CD4-positive, alpha-beta T cell treated with Interleukin-21 for 1 hour (primary cell): ENCODE measurements at regions not wholly inside any gene's neighbourhood (a gene's known extent, or its start where the extent isn't known, plus 50 kb on each side); places are given as distances from the start of the nearest gene placed in this dataset.
"Not testable (repeated sequence)": the region's sequence is repeated elsewhere in the genome, so short reads cannot be mapped to it uniquely, and the experiment has no call there.

Experiments used
- DNase-seq: peaks from one replicate; pipeline ENCODE4 v3.0.0-alpha.2; 2020

- no peak for DNase-seq
Measured at GRCh38 chr4:60400593-60400992, 799.5 kb upstream of the ADGRL3 start.

- DNase-seq, result no peak
Measured at GRCh38 chr4:60404027-60404426, 796.1 kb upstream of the ADGRL3 start.

DNA sequence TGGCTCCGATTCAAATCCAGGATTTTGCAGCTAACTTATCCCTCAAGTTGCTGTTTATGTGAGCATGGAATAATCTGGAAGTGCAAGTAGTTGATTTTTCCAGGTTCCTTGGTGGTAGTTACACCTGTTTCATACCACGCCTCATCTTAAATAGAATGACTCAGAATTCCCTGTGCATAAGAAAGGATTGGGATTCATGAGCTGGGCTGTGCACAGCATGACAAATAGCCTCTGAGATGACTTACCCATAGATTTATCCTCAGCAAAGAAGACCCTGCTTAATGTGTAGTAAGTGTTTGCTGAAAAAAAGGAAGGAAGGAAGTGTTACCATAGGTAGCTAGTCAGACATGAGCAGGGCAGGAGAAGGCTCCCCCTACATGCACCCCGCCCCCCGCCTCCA, 777.7 kb upstream of the ADGRL3 start:
- DNase-seq, result no peak

DNA sequence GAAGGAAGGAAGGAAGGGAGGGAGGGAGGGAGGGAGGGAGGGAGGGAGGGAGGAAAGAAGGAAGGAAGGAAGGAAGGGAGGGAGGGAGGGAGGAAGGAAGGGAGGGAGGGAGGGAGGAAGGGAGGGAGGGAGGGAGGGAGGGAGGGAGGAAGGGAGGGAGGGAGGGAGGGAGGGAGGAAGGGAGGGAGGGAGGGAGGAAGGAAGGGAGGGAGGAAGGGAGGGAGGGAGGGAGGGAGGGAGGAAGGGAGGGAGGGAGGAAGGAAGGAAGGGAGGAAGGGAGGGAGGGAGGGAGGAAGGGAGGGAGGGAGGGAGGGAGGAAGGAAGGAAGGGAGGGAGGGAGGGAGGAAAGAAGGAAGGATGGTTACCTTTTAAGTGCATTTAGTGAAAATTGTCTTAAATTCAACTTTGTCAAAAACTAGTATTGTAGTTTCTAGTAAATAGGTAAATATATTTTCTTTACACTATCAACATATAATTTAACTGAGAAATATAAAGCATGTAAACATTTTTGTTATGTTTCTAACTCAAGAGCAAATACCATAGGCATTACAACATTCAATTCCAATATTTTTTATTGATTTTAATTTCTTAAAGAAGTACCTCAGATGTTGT, 776.4 kb upstream of the ADGRL3 start:
- DNase-seq, result not testable (repeated sequence)

DNA sequence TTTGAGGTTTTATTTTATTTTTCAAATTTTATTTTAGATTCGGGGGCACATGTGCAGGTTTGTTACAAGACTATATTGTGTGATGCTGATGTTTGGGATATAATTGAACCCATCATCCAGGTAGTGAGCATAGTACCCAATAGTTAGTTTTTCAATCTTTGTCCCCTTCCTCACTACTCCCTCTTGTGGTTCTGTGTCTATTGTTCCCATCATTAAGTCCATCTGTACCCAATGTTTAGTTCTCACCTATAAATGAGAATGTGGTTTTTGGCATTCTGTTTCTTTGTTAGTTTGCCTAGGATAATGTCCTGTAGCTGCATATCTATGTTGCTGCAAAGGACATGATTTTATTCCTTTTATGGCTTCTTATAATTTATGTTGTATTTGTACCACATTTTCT, 767.2 kb upstream of the ADGRL3 start:
- DNase-seq, result no peak

DNA sequence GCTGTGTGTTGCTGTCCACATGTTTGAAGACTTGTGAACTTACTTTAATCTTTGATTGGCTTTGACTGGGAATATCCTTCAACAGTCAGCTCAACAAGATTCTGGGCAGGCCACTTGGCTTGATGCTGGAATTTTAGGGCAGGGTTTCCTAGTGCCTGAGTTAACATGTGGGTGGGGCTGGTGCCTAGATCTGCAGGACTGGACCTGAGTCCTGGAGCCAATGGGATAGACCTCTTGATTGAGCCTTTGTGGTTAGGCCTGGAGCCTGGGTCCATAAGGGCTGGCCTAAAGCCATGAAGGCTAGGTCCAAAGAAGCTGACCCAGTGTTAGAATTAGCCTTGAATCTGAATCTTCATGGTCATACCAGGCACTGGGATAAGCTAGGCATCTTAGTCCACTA, 757.1 kb upstream of the ADGRL3 start:
- DNase-seq, result no peak

DNA sequence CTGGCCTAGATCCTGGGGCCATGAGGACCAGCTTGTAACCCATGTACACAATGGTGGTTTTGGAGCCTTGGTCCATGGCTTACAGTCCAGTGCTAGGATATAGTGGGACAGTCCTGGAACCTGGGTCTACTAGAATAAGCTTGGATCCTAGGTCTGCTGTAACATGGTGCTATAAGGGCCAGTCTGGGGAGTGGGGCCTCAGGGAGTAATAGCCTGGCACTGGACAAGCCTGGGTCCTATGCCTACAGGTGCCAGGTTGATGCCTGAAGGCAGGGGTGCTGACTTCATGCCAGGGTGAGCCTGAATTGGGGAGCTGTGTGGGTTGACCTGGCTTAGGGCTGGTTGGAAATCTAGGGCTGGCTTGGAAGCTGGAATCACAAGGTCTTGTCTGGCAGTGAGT, 756.3 kb upstream of the ADGRL3 start:
- DNase-seq, result no peak

- DNase-seq, result no peak
Measured at GRCh38 chr4:60450054-60450453, 750.1 kb upstream of the ADGRL3 start.

- DNase-seq, result no peak
Measured at GRCh38 chr4:60452266-60452665, 747.9 kb upstream of the ADGRL3 start.

DNA sequence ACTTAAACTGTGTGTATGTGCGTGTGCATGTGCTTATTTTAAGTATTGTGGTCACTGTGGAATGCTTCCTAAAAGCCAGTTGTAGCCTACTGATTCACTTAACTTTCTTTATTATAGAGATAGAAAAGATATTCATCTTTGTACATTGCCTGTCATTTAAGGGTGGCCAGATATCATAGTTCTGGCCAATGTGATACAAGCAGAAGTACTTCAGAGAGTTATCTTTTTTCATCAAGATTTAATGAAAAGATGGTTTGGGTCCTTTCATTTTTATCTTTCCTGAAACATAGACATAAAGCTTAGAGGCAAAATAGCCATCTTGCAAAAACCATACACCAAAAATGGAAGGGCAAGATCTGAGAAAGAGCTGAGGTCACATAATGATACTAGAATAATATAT, 744.7 kb upstream of the ADGRL3 start:
- no peak for DNase-seq

DNA sequence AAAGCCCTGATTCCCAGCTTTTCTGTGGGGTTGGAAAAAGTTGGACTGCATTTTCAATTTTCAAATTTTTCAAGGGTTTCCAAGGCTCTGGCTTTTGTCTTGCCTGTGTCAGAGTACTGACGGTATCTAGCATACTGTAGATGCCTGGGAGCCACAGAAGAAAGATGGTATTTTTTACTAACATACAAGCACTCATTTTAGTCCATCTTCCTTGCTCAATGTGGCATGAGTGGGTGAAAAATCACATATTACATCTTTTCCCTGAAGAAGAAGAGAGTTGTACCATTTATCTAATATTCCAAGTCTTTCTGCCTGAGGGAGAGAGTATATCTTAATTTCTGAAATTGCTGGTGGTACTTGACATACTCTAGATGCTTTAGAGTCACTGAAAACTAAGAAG, 738.6 kb upstream of the ADGRL3 start:
- no peak for DNase-seq

DNA sequence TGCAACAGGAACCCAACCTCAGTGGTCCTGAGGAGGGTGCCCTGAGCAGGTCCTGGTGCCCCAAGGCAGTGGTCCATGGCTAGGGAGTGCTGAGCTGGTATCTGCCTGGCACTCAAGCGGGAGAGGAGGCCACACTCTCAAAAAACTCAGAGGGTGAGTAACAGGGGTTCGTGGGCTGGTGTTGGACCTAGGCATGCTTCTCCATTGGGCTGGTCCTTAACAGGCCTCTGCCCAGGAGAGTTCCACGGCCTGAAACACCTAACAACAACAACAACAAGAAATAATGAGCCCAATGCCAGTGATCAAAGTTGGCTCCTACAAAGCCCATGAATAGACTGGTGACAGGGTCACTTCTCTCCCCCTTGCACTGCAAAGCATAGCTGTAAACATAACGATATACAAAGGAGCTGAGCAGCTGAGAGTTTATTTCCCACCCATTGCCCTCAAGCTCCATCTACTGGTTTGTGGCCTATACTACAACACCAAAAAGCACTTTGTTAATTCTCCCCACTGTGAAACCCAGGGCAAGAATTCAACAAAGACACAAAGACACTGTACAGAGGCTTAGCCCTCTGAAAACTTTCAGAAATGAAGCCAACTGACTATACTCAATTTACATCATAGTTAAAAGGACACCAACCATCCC, 736.1 kb upstream of the ADGRL3 start:
- no peak for DNase-seq

DNA sequence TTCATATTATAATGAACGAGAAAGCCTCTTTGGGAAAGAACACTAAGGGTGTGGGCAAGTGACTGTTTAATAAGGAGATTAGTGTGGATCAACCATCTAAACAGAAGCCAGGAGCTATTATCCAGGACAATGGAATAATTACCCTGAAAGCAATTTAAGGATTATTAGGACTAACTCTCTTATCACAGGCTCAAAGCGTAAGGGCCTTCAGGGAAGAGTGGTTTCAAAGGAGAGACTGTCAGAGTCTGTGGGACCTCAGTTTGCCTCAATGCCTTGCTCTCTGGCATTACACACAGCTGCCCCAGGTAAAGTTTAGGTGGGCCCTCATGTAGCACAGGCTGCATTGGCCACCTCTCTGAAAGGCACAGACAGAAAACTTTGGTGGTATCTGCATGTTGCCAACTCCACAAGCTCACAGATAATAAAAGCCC, 717.2 kb upstream of the ADGRL3 start:
- no peak for DNase-seq

GRCh38 chr4:60485276-60485675, 714.9 kb upstream of the ADGRL3 start:
- DNase-seq, result no peak

DNA sequence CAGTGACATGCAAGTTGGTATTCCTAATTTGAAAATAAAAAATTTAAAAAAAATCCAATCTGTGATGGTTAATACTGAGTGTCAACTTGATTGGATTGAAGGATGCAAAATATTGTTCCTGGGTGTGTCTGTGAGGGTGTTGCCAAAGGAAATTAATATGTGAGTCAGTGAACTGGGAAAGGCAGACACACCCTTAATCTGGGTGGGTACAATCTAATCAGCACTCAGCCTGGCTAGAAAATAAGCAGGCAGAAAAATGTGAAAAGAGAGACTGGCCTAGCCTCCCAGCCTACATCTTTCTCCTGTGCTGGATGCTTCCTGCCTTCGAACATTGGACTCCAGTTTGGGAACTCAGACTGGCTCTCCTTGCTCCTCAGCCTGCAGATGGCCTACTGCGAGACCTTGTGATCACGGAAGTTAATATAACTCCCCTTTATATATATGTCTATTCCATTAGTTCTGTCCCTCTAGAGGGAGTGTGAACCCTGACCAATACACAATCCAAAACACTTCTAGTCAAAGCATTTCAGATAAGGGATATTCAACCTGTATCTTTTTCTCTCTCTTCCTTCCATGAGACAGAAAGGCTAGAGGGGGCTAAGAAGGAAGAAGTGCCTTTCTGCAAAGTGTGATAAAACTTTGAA, 712.9 kb upstream of the ADGRL3 start:
- DNase-seq, result not testable (repeated sequence)

GRCh38 chr4:60500810-60501209, 699.3 kb upstream of the ADGRL3 start:
- no peak for DNase-seq

DNA sequence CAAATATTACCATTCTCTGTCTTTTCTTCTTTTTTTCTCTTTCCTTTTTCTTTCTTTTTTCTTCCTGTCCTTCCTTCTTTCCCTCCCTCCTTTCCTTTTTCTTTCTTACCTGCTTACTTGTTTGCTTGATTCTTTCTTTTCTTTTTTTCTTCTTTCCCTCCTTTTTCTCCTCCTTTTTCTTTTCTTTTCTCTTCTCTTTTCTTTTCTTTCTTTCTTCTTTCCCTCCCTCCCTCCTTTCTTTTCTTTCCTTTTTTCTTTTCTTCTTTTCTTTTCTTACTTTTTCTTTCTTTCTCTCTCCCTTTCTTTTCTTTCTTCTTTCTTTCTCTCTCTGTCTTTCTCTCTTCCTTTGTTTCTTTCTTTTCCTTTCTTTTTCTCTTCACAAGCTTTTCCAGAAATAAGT, 697.4 kb upstream of the ADGRL3 start:
- no peak for DNase-seq

GRCh38 chr4:60506061-60506460, 694.1 kb upstream of the ADGRL3 start:
- DNase-seq, result no peak

DNA sequence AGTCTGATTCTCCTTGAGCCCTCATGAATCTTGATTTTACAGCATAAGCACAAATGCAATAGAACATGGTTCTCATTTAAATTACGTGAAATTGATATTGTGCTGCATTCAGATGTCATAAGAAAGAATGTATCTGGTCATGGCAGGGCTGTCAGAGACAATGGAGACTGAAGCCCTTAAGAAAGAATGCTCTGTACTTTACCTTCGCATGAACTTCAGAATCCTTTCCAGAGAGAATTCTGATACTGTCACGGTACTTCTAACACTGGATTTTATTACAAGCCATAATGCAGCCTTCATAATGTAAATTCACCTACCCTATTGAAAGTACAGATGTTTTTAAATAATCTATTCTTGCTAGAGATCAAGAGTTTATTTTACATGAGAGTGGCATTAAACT, 677.9 kb upstream of the ADGRL3 start:
- DNase-seq, result no peak

GRCh38 chr4:60531776-60532379, 668.2 kb upstream of the ADGRL3 start:
- DNase-seq, result no peak

DNA sequence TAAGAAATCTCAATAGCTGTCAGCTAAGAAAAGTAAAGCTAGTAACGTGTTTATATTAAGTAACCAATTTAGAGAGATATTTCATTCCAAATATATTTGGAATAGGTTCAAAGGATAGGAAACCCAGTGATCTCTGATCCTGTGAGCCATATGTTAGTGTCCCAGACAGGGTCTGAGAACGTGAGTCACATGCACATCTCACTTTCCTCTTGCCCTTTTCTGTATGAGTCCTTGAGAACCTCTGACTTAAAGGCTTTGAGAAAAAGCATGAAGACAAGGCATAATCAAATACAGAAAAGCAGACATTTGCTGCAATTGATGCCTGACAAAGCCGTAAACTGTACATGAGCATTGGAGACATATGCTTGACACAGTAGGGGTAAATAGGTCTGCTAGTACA, 655.1 kb upstream of the ADGRL3 start:
- no peak for DNase-seq

GRCh38 chr4:60562334-60562733, 637.8 kb upstream of the ADGRL3 start:
- no peak for DNase-seq

DNA sequence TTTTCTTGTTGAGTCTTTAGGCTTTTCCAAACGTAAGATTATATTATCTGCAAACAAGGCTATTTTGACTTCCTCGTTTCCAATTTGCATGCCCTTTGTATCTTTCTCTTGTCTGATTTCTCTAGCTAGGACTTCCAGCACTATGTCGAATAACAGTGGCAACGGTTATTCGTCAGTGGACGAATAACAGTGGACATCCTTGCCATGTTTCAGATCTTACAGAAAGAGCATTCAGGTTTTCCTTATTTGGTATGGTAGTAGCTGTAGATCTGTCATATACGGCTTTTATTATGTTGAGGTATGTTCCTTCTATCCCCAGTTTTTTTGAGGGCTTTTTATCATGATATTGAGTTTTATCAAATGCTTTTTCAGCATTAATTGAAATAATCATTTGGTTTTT, 634.6 kb upstream of the ADGRL3 start:
- no peak for DNase-seq

DNA sequence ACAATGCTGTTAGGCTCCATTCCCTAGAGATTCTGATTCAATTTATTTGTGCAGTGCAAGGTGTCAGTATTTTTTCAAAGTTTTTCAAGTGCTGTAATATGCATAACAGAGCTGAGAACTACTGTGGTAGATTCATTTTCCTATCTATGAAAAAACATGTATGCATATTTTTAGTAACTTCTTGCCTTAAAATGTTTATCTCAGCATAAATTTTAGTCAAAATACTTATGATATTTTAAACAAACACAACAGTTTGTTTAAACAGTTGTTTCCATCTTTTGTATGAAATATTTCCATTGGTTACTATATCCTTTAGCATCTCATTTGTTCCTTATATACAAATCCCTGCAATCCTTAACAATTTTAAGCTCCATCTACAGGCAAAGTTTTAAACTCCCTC, 624.8 kb upstream of the ADGRL3 start:
- no peak for DNase-seq
